GM12878 (cell line): ENCODE measurements at regions not wholly inside any gene's neighbourhood (a gene's known extent, or its start where the extent isn't known, plus 50 kb on each side); places are given as distances from the start of the nearest gene placed in this dataset.

Experiments
- ATAC-seq: fragments of 200-7000 bp; cut with Tn5 transposase; 3 replicates; pipeline ENCODE4 v1.9.1; 2020; ENCODE audit warnings: mild to moderate bottlenecking, moderate library complexity
- BruUV-seq: library from RNA; stranded (reverse); fragments of 400-500 nt; replicated peaks from 2 replicates; lab custom pipeline; 2021; lab: Mats Ljungman, UMichigan
- CTCF ChIA-PET: fragments of 300-600 bp; sonication (Branson Sonifier 250); formaldehyde crosslinking; extraction: SDS; loops from one replicate; lab custom pipeline; 2021; ENCODE audit warnings: inconsistent platforms; lab: Yijun Ruan, JAX
- POLR2A ChIA-PET: fragments of 350-600 bp; formaldehyde crosslinking; extraction: SDS; loops from one replicate; lab custom pipeline; 2021; ENCODE audit warnings: inconsistent platforms; lab: Charles Lee
- RAD21 ChIA-PET: fragments of 300-600 bp; sonication (Branson Sonifier 250); formaldehyde crosslinking; loops from one replicate; lab custom pipeline; 2023; ENCODE audit warnings: antibody characterized with exemption; ENCODE audit not compliant: unreplicated experiment; lab: Charles Lee
- SMC1A ChIA-PET: fragments of 300-600 bp; sonication (Branson Sonifier 250); formaldehyde crosslinking; loops from one replicate; lab custom pipeline; 2023; ENCODE audit not compliant: unreplicated experiment, uncharacterized antibody; lab: Charles Lee
- DNase-seq: peaks from one replicate; pipeline ENCODE4 v3.0.0-alpha.2; 2011; ENCODE audit warnings: low read depth, low spot score
- FAIRE-seq: peaks from 3 replicates; lab custom pipeline; 2011; peaks lifted over from hg19 to GRCh38; lab: Jason Lieb, UNC
- H2AFZ ChIP-seq: 2 replicates; pipeline ENCODE4 v1.6.0; 2011; ENCODE audit warnings: low read depth, low read length, control low read depth; ENCODE audit not compliant: control insufficient read depth
- H3K27ac ChIP-seq: 2 replicates; pipeline ENCODE4 v1.5.1; 2011; ENCODE audit warnings: control low read depth; ENCODE audit not compliant: control insufficient read depth, insufficient read depth
- H3K27me3 ChIP-seq, 2 experiments: replicated peaks in 1 of 2; 2 replicates each; pipeline versions ENCODE4 v1.6.0 to v1.6.1; 2011; ENCODE audit warnings: low read length in 1 of 2; ENCODE audit not compliant: control insufficient read depth in 2 of 2, insufficient read depth in 2 of 2
- H3K36me3 ChIP-seq, 2 experiments: 2 replicates each; pipeline ENCODE4 v1.5.1; 2011; ENCODE audit warnings: low read length in 1 of 2; ENCODE audit not compliant: control insufficient read depth in 2 of 2, insufficient read depth in 2 of 2
- H3K4me1 ChIP-seq: 2 replicates; pipeline ENCODE4 v1.6.1; 2011; ENCODE audit warnings: mild to moderate bottlenecking, low read length, moderate library complexity, mixed read lengths; ENCODE audit not compliant: control insufficient read depth, insufficient read depth
- H3K4me2 ChIP-seq: 2 replicates; pipeline ENCODE4 v1.6.0; 2011; ENCODE audit warnings: control low read depth; ENCODE audit not compliant: control insufficient read depth, insufficient read depth
- H3K4me3 ChIP-seq: fragments of 200-600 bp; sonication (generic); 2 replicates; pipeline ENCODE4 v1.5.1; 2016
- H3K79me2 ChIP-seq: 2 replicates; pipeline ENCODE4 v1.6.0; 2011; ENCODE audit warnings: low read length; ENCODE audit not compliant: control insufficient read depth, insufficient read depth
- H3K9ac ChIP-seq: 2 replicates; pipeline ENCODE4 v1.8.0; 2011; ENCODE audit warnings: low read length, control low read depth, mixed read lengths; ENCODE audit not compliant: control insufficient read depth, insufficient read depth
- H3K9me3 ChIP-seq: replicated peaks from 3 replicates; pipeline ENCODE4 v1.5.1; 2011; ENCODE audit warnings: mild to moderate bottlenecking, low read length; ENCODE audit not compliant: control insufficient read depth, insufficient read depth
- H4K20me1 ChIP-seq: 2 replicates; pipeline ENCODE4 v1.6.0; 2011; ENCODE audit not compliant: control insufficient read depth, insufficient read depth
- MYC ChIP-seq: IDR thresholded peaks from 2 replicates; pipeline ENCODE4 v1.6.1; 2011; ENCODE audit warnings: mild to moderate bottlenecking, low read length, moderate library complexity, inconsistent platforms; ENCODE audit not compliant: insufficient read depth, insufficient replicate concordance, insufficient read length, severe bottlenecking
- ZNF217 ChIP-seq: fragments of 450-650 bp; IDR thresholded peaks from 2 replicates; pipeline ENCODE4 v1.6.1; 2017; ENCODE audit warnings: antibody characterized with exemption, mild to moderate bottlenecking
- ZSCAN29 ChIP-seq: fragments of 450-650 bp; IDR thresholded peaks from 2 replicates; pipeline ENCODE4 v1.6.1; 2017; ENCODE audit warnings: mild to moderate bottlenecking, moderate library complexity
- WGBS: methylation state at CpG from one replicate; pipeline ENCODE4 v1.1.6; 2016; ENCODE audit warnings: low lambda C conversion rate; ENCODE audit not compliant: insufficient replicate concordance, insufficient coverage; ENCODE audit errors: missing lambda C conversion rate; 5-methylcytosine and 5-hydroxymethylcytosine counted together
- in situ Hi-C: fragments of 300-500 bp; cut with MboI; formaldehyde crosslinking; loops from 9 replicates; pipeline ENCODE4 v1.14.3; 2018; ENCODE audit warnings: mixed read lengths
- intact Hi-C: fragments of 100-400 bp; cut with micrococcal nuclease; formaldehyde crosslinking; loops from one replicate; pipeline ENCODE4 v1.14.2; 2022; ENCODE audit not compliant: unreplicated experiment
- TF ChIP-seq, protein P1 (sequence below): IDR thresholded peaks from 2 replicates; pipeline ENCODE4 v1.6.1; 2012; ENCODE audit warnings: low read depth, low read length, improper control_type of control experiment
- TF ChIP-seq, protein P2 (sequence below): fragments of 150-350 bp; IDR thresholded peaks from 2 replicates; pipeline ENCODE4 v1.6.1; 2016; ENCODE audit warnings: low read depth, low read length

DNA sequence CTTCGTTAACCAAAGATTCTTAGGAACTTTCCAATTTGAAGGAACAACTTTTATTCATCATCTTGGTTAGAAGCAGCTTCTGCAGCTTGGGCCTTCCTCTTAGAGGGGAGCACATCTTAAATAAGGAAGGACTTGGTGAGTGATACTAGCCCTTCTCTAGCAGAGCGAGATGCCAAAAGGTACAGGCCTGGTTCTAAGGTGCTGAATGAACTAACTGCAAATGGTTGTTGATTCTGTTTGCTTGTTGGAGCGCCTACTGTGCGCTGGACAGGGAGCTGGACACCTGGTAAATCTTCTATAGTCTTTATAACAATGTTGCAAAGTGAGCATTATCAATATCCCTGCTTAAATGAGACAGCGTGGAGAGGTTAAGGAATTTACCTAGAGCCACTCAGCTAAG lies 127.1 kb downstream of the MYCN start:
- ATAC-seq (no peak), DNase-seq (no peak), FAIRE-seq (no peak)
- Histone ChIP-seq H3K9ac (no peak overlapping the region), H3K9me3 (peaks cover 4% of the 10 kb centered on the region; the same call in 1 of the 3 replicates), H3K36me3 (no peaks in the 10 kb centered on the region), H3K27ac (no peak overlapping the region), H3K79me2 (no peaks in the 10 kb centered on the region), H4K20me1 (no peaks in the 10 kb centered on the region), H2AFZ (no peak overlapping the region), H3K4me1 (no peaks in the 10 kb centered on the region), H3K27me3 (no peaks in the 10 kb centered on the region), H3K4me3 (no peak overlapping the region), H3K4me2 (no peak overlapping the region)
- ChIA-PET RAD21 (no interaction called here), POLR2A (no interaction called here), SMC1A (no interaction called here), CTCF (no interaction called here)
- intact Hi-C loops: no loop called here
- TF ChIP-seq MYC: no peak
- TF ChIP-seq, protein P1, sequence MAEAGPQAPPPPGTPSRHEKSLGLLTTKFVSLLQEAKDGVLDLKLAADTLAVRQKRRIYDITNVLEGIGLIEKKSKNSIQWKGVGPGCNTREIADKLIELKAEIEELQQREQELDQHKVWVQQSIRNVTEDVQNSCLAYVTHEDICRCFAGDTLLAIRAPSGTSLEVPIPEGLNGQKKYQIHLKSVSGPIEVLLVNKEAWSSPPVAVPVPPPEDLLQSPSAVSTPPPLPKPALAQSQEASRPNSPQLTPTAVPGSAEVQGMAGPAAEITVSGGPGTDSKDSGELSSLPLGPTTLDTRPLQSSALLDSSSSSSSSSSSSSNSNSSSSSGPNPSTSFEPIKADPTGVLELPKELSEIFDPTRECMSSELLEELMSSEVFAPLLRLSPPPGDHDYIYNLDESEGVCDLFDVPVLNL: no peak
- no peak for TF ChIP-seq ZNF217
- TF ChIP-seq, protein P2, sequence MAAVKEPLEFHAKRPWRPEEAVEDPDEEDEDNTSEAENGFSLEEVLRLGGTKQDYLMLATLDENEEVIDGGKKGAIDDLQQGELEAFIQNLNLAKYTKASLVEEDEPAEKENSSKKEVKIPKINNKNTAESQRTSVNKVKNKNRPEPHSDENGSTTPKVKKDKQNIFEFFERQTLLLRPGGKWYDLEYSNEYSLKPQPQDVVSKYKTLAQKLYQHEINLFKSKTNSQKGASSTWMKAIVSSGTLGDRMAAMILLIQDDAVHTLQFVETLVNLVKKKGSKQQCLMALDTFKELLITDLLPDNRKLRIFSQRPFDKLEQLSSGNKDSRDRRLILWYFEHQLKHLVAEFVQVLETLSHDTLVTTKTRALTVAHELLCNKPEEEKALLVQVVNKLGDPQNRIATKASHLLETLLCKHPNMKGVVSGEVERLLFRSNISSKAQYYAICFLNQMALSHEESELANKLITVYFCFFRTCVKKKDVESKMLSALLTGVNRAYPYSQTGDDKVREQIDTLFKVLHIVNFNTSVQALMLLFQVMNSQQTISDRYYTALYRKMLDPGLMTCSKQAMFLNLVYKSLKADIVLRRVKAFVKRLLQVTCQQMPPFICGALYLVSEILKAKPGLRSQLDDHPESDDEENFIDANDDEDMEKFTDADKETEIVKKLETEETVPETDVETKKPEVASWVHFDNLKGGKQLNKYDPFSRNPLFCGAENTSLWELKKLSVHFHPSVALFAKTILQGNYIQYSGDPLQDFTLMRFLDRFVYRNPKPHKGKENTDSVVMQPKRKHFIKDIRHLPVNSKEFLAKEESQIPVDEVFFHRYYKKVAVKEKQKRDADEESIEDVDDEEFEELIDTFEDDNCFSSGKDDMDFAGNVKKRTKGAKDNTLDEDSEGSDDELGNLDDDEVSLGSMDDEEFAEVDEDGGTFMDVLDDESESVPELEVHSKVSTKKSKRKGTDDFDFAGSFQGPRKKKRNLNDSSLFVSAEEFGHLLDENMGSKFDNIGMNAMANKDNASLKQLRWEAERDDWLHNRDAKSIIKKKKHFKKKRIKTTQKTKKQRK: no peak
- no peak for TF ChIP-seq ZSCAN29
- no TSS peak for BruUV-seq
- in situ Hi-C loops: no loop called here
- 21% methylated on average over 5 of the region's 5 CpGs for WGBS
